ENCODE measurements at regions not wholly inside any gene's neighbourhood (a gene's known extent, or its start where the extent isn't known, plus 50 kb on each side); places are given as distances from the start of the nearest gene placed in this dataset.

GRCh38 chr5:51082741-51083140, 300.5 kb upstream of the ISL1 start:
- TF ChIP-seq STAT3 (IDR thresholded peaks at IDR 0.05; ENCODE audit: low read depth, low read length) (no peak), MAX (IDR thresholded peaks at IDR 0.05; ENCODE audit: low read depth, low read length) (no peak), ZZZ3 (IDR thresholded peaks at IDR 0.05; ENCODE audit: control insufficient read depth, insufficient read length, low read depth) (no peak), CTCF (IDR thresholded peaks at IDR 0.05 in 2 of 3, conservative IDR thresholded peaks at IDR 0.05 in 1 of 3; ENCODE audit: control insufficient read depth in 2 of 3, extremely low read depth in 1 of 3, insufficient read depth in 1 of 3, low read depth in 3 of 3, low read length in 3 of 3) (no peak), POLR2AphosphoS5 (IDR thresholded peaks at IDR 0.05; ENCODE audit: low read length) (no peak), RFX5 (IDR thresholded peaks at IDR 0.05; ENCODE audit: low read depth, low read length) (no peak), TAF1 (IDR thresholded peaks at IDR 0.05; ENCODE audit: borderline replicate concordance, low read depth, low read length) (no peak), SPI1 (IDR thresholded peaks at IDR 0.05; ENCODE audit: borderline replicate concordance, insufficient read depth, low read depth, low read length) (no peak), RAD21 (IDR thresholded peaks at IDR 0.05; ENCODE audit: insufficient read depth, low read depth, low read length) (no peak), ZSCAN29 (IDR thresholded peaks at IDR 0.05) (no peak), TARDBP (IDR thresholded peaks at IDR 0.05; ENCODE audit: borderline replicate concordance) (no peak)

Data from GM12878 (cell line).